ENCODE measurements at regions not wholly inside any gene's neighbourhood (a gene's known extent, or its start where the extent isn't known, plus 50 kb on each side); places are given as distances from the start of the nearest gene placed in this dataset.

DNA sequence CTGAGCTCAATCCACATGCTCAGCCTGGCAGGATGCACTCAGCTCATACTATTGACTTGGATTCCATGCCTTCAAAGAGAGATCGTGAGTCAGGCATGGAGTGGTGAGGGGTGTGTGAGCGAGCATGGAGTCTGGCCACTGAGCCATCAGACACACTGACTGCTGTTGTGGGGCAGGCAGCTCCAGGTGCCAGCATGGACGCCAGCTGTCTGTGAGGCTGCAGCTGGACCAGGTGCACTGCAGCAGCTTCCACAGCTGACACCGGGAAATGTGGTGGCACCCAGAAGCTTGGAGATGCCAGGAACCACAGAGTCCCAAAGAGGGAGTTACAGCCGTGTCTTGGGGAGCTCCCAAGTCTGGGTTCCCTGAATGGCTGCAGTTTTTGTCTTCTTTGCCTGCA, 1026.4 kb upstream of the ADGRL3 start:
- no peaks in the 10 kb centered on the region for H3K4me1 ChIP-seq (ENCODE audit: insufficient read depth)
- H3K79me2 ChIP-seq (ENCODE audit: insufficient read depth) = no peaks in the 10 kb centered on the region
- H4K20me1 ChIP-seq (ENCODE audit: insufficient read depth) = no peaks in the 10 kb centered on the region
- no peaks in the 10 kb centered on the region for H3K9me3 ChIP-seq (ENCODE audit: low read depth)
- DNase-seq = no peak
- 8 to 17% methylated on average over 5 of the region's 5 CpGs for WGBS, 2 experiments (ENCODE audit: low coverage in 1 of 2, low lambda C conversion rate in 2 of 2, missing lambda C conversion rate in 2 of 2)
- H3F3A ChIP-seq (ENCODE audit: insufficient read depth) = no peaks in the 10 kb centered on the region
- no peaks in the 10 kb centered on the region for H3K36me3 ChIP-seq (ENCODE audit: low read depth)
- H3K27ac ChIP-seq = no peak overlapping the region
- in situ Hi-C loops (cut with MboI) = no loop called here
- H3K9ac ChIP-seq = no peak overlapping the region
- H3K4me3 ChIP-seq = no peak overlapping the region
- H3K9me2 ChIP-seq (ENCODE audit: insufficient read depth) = no peaks in the 10 kb centered on the region
- H2AFZ ChIP-seq = no peak overlapping the region
- H3K4me2 ChIP-seq (ENCODE audit: unreplicated experiment) = no peak overlapping the region
- TF ChIP-seq EZH2 (IDR thresholded peaks at IDR 0.05; ENCODE audit: insufficient read depth, poor library complexity, severe bottlenecking) (no peak), EZH2phosphoT487 (IDR thresholded peaks at IDR 0.05; ENCODE audit: insufficient read depth, low read depth) (no peak)
- no peaks in the 10 kb centered on the region for H3K27me3 ChIP-seq (replicated peaks; ENCODE audit: insufficient read depth)

DNA sequence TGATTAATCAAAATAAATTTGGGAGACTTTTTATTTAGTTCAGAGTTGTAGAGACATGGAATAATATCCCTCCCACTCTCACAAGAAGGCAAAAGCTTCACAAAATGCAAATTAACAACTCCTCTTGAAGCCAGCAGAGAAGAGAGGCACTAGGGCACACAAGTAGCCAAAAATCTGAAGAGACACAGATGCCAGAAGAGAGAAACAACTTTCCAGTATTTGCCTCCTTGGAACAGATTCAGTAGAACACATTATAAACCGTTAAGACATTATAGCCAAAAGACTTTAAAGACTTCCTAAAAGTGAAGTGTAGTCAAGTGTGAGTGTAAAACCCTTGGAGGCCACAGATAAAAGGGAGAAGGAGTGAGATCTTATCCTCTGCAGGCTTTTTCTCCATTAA, 1024.9 kb upstream of the ADGRL3 start:
- in situ Hi-C loops (cut with MboI) = no loop called here
- Histone ChIP-seq H3K4me2 (ENCODE audit: unreplicated experiment) (no peak overlapping the region), H2AFZ (no peak overlapping the region)

DNA sequence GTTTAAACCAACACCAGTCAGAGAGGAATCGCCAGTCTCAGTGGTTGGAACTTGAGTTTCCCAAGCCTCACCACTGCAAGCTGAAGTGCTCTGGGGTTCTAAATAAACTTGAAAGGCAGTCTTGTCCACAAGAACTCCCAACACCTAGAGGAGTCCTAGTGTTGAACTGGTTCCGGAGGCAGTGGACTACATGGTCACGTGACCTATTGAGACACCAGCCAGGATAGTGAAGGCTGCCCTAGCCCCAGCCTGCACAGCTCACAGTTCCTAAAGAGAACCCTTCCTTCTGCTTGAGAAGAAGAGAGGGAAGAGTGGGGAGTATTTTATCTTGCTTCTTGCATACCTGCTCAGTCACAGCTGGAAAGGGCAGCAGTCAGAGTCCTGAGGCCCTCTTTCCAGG, 1012.7 kb upstream of the ADGRL3 start:
- Histone ChIP-seq H4K20me1 (ENCODE audit: insufficient read depth) (no peaks in the 10 kb centered on the region), H3K27me3 (replicated peaks; ENCODE audit: insufficient read depth) (no peaks in the 10 kb centered on the region), H3K4me3 (no peak overlapping the region), H3K9me3 (ENCODE audit: low read depth) (no peaks in the 10 kb centered on the region), H3F3A (ENCODE audit: insufficient read depth) (no peaks in the 10 kb centered on the region), H3K9me2 (ENCODE audit: insufficient read depth) (no peaks in the 10 kb centered on the region), H3K4me1 (ENCODE audit: insufficient read depth) (no peaks in the 10 kb centered on the region), H3K9ac (no peak overlapping the region), H2AFZ (no peak overlapping the region), H3K4me2 (ENCODE audit: unreplicated experiment) (no peak overlapping the region), H3K79me2 (ENCODE audit: insufficient read depth) (no peaks in the 10 kb centered on the region), H3K36me3 (ENCODE audit: low read depth) (no peaks in the 10 kb centered on the region), H3K27ac (no peak overlapping the region)
- in situ Hi-C loops (cut with MboI) = no loop called here
- TF ChIP-seq EZH2phosphoT487 (IDR thresholded peaks at IDR 0.05; ENCODE audit: insufficient read depth, low read depth) = no peak
- TF ChIP-seq EZH2 (IDR thresholded peaks at IDR 0.05; ENCODE audit: insufficient read depth, poor library complexity, severe bottlenecking) = no peak
- 53 to 65% methylated on average over 3 of the region's 3 CpGs for WGBS, 2 experiments (ENCODE audit: low coverage in 1 of 2, low lambda C conversion rate in 2 of 2, missing lambda C conversion rate in 2 of 2)
- DNase-seq = no peak

More for the DNA sequence above, 1024.9 kb upstream of the ADGRL3 start:
- no peak for TF ChIP-seq EZH2 (IDR thresholded peaks at IDR 0.05; ENCODE audit: insufficient read depth, poor library complexity, severe bottlenecking)
- TF ChIP-seq EZH2phosphoT487 (IDR thresholded peaks at IDR 0.05; ENCODE audit: insufficient read depth, low read depth) = no peak
- H3K4me1 ChIP-seq (ENCODE audit: insufficient read depth) = no peaks in the 10 kb centered on the region
- no peaks in the 10 kb centered on the region for H4K20me1 ChIP-seq (ENCODE audit: insufficient read depth)
- H3K27me3 ChIP-seq (replicated peaks; ENCODE audit: insufficient read depth) = no peaks in the 10 kb centered on the region
- no peak overlapping the region for H3K27ac ChIP-seq
- H3K9me3 ChIP-seq (ENCODE audit: low read depth) = no peaks in the 10 kb centered on the region
- no peak overlapping the region for H3K9ac ChIP-seq
- H3F3A ChIP-seq (ENCODE audit: insufficient read depth) = no peaks in the 10 kb centered on the region
- H3K4me3 ChIP-seq = no peak overlapping the region
- no peaks in the 10 kb centered on the region for H3K79me2 ChIP-seq (ENCODE audit: insufficient read depth)
- no peak for DNase-seq
- H3K36me3 ChIP-seq (ENCODE audit: low read depth) = no peaks in the 10 kb centered on the region
- no peaks in the 10 kb centered on the region for H3K9me2 ChIP-seq (ENCODE audit: insufficient read depth)
- 0 to 11% methylated on average over 1 of the region's 1 CpG for WGBS, 2 experiments (ENCODE audit: low coverage in 1 of 2, low lambda C conversion rate in 2 of 2, missing lambda C conversion rate in 2 of 2)

DNA sequence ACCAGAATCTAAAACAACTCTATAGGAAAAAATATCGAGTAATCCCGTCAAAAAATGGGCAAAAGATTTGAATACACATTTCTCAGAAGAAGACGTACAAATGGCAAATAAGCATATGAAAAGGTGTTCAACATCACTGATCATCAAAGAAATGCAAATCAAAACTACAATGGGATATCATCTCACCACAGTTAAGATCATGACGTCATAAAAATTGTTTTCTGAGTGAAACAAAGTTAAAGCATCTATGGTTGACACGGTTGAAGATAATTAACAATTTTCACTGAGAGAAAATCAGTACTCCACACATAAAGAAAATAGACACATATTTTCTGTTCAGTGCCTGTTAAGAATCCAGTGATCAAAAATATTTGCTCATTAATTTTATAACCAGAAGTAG, 1010.8 kb upstream of the ADGRL3 start:
- Histone ChIP-seq H3K9me3 (ENCODE audit: low read depth) (no peaks in the 10 kb centered on the region), H2AFZ (no peak overlapping the region), H3K36me3 (ENCODE audit: low read depth) (no peaks in the 10 kb centered on the region), H3K79me2 (ENCODE audit: insufficient read depth) (no peaks in the 10 kb centered on the region), H3K4me1 (ENCODE audit: insufficient read depth) (no peaks in the 10 kb centered on the region), H3K9ac (no peak overlapping the region), H3K4me2 (ENCODE audit: unreplicated experiment) (no peak overlapping the region), H3K27me3 (replicated peaks; ENCODE audit: insufficient read depth) (no peaks in the 10 kb centered on the region), H3K9me2 (ENCODE audit: insufficient read depth) (no peaks in the 10 kb centered on the region), H3K27ac (no peak overlapping the region), H3K4me3 (no peak overlapping the region), H4K20me1 (ENCODE audit: insufficient read depth) (no peaks in the 10 kb centered on the region), H3F3A (ENCODE audit: insufficient read depth) (no peaks in the 10 kb centered on the region)
- no peak for DNase-seq
- WGBS, 2 experiments (ENCODE audit: low coverage in 1 of 2, low lambda C conversion rate in 2 of 2, missing lambda C conversion rate in 2 of 2) = 38 to 41% methylated on average over 5 of the region's 5 CpGs
- TF ChIP-seq EZH2 (IDR thresholded peaks at IDR 0.05; ENCODE audit: insufficient read depth, poor library complexity, severe bottlenecking) = no peak
- TF ChIP-seq EZH2phosphoT487 (IDR thresholded peaks at IDR 0.05; ENCODE audit: insufficient read depth, low read depth) = no peak
- in situ Hi-C loops (cut with MboI) = no loop called here

DNA sequence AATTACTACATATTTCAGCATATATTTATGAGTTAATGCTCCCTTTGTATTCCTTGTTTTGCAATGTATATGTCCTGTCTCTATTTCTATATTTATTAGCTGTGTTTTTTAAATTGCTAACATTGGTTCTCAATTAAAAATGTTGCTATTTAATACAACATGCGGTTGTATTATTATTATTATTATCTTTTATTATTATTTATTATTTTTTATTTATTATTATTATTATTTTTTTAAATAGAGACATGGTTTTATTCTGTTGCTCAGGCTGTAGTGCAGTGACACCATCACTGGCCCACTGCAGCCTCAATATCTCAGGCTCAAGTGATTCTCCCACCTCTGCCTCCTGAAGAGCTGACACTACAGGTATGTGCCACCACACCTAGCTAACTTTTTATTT, 1005.9 kb upstream of the ADGRL3 start:
- in situ Hi-C loops (cut with MboI) = no loop called here
- WGBS, 2 experiments (ENCODE audit: low coverage in 1 of 2, low lambda C conversion rate in 2 of 2, missing lambda C conversion rate in 2 of 2) = 15 to 24% methylated on average over 1 of the region's 1 CpG
- no peak overlapping the region for H3K9ac ChIP-seq
- H3K9me3 ChIP-seq (ENCODE audit: low read depth) = no peaks in the 10 kb centered on the region
- H3K4me1 ChIP-seq (ENCODE audit: insufficient read depth) = no peaks in the 10 kb centered on the region
- H3K36me3 ChIP-seq (ENCODE audit: low read depth) = no peaks in the 10 kb centered on the region
- no peaks in the 10 kb centered on the region for H3K79me2 ChIP-seq (ENCODE audit: insufficient read depth)
- no peaks in the 10 kb centered on the region for H4K20me1 ChIP-seq (ENCODE audit: insufficient read depth)
- no peak overlapping the region for H3K27ac ChIP-seq
- no peak overlapping the region for H2AFZ ChIP-seq
- H3K4me3 ChIP-seq = no peak overlapping the region
- no peaks in the 10 kb centered on the region for H3K9me2 ChIP-seq (ENCODE audit: insufficient read depth)
- no peak for TF ChIP-seq EZH2 (IDR thresholded peaks at IDR 0.05; ENCODE audit: insufficient read depth, poor library complexity, severe bottlenecking)
- TF ChIP-seq EZH2phosphoT487 (IDR thresholded peaks at IDR 0.05; ENCODE audit: insufficient read depth, low read depth) = no peak
- DNase-seq = no peak
- H3F3A ChIP-seq (ENCODE audit: insufficient read depth) = no peaks in the 10 kb centered on the region
- no peak overlapping the region for H3K4me2 ChIP-seq (ENCODE audit: unreplicated experiment)
- H3K27me3 ChIP-seq (replicated peaks; ENCODE audit: insufficient read depth) = no peaks in the 10 kb centered on the region

All from GM23248 (cell line).